Ovary (tissue), 7 donors: ENCODE measurements at regions not wholly inside any gene's neighbourhood (a gene's known extent, or its start where the extent isn't known, plus 50 kb on each side); places are given as distances from the start of the nearest gene placed in this dataset. TPM values are rescaled to one million over a fixed set of nuclear protein-coding genes. Genes with fewer than 3 reads are reported as not detected.
"Not testable (repeated sequence)": the region's sequence is repeated elsewhere in the genome, so short reads cannot be mapped to it uniquely, and the experiment has no call there.

Experiments used
- DNase-seq, 5 donors: peaks; one replicate each; pipeline ENCODE4 v3.0.0-alpha.2; 2019 to 2020
- H3K27ac ChIP-seq, 2 donors: fragments of 200-600 bp; one replicate each; pipeline versions ENCODE4 v1.5.1 to v1.8.0; 2019 to 2022
- H3K27me3 ChIP-seq: fragments of 200-600 bp; one replicate; pipeline ENCODE4 v1.8.0; 2022
- H3K36me3 ChIP-seq: fragments of 200-600 bp; sonication (generic); one replicate; pipeline ENCODE4 v1.5.1; 2019
- H3K4me1 ChIP-seq: one replicate; pipeline ENCODE4 v1.8.1; 2013; ENCODE audit warnings: mild to moderate bottlenecking, moderate library complexity; ENCODE audit not compliant: insufficient read depth
- H3K4me3 ChIP-seq: fragments of 200-600 bp; sonication (generic); one replicate; pipeline ENCODE4 v1.5.1; 2017
- H3K9me3 ChIP-seq, 2 donors: fragments of 200-600 bp in 1 of 2; sonication (generic) in 1 of 2; one replicate each; pipeline versions ENCODE4 v1.5.1 to v1.8.1; 2013 to 2019; ENCODE audit warnings: mild to moderate bottlenecking in 1 of 2, moderate library complexity in 1 of 2
- WGBS, 3 donors: extraction: QIAGEN DNeasy Blood & Tissue Kit in 1 of 3; methylation state at CpG; one replicate each; pipeline versions ENCODE4 v1.1.5 to v1.1.7; 2013 to 2017; 5-methylcytosine and 5-hydroxymethylcytosine counted together
- intact Hi-C, 4 donors: fragments of 100-400 bp; cut with DNase I; formaldehyde crosslinking; loops; one replicate each; pipeline versions ENCODE4 v1.11.0 to v1.15.1; 2022 to 2023
- small RNA-seq: library from RNA; depleted of rRNA; stranded (forward); fragments of <200 nt; gene quantifications from one replicate; pipeline ENCODE3, GENCODE V24; 2016
- donor health status: DM: no; HTN: no; CAD: no; lungs with moderate emphysema.
- donor health status: DM: no; HTN: no; CAD: no.
- donor health status: Bipolar disorder and iron deficiency.
- donor health status: DM: no; HTN: no; CAD: no.
- donor health status: DM: yes; HTN: yes; CAD: no.

DNA sequence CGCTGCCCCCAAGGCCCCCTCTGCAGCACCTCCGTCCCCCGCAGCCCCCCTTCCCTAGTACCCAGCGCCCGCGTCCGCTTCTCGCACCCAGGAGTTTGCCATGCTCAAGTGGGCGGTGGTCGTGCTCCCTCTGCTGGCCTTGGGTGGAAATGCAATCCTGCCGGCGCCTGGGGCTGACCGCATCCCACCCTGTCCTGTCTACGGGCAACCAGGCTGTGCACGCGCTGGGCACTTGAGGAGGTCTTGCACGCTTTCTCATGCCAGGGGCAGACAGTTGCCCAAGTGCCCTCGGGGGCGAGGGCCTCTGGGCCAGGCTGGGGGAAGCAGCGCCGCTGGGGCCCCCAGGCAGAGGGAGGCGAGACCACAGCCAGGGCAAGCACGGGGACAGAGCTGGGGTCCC is 1450.7 kb upstream of the TPTE start:
- H3K9me3 ChIP-seq, H3K36me3 ChIP-seq, H3K4me3 ChIP-seq, H3K4me1 ChIP-seq, DNase-seq, H3K27ac ChIP-seq, intact Hi-C loops, H3K27me3 ChIP-seq: not testable (repeated sequence)
- 10 to 44% methylated on average over 2 to 7 of the region's 23 CpGs; no CpG with 5 or more reads in 1 of the 3 donors for WGBS, 3 donors

DNA sequence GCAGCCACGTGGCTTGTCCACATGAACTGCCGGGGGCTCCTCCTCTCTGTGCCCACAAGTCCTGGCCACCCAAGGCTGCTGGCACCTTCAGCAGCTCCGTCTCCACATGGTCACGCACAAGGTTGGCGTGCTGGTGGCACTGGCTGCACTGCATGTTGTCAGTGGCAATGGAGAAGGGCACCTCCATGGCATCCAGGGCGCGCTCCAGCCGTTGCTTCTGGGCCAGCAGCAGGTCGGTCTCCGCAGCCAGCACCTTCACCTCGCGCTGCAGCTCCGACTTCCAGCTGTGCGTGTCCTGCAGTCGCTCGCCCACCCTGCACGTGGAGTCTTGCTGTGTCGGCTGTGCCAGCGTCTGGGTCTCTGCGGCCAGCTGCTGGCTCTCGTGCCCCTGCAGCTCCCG is 1448.4 kb upstream of the TPTE start:
- H3K9me3 ChIP-seq, H3K4me1 ChIP-seq, H3K27me3 ChIP-seq, DNase-seq, H3K27ac ChIP-seq, H3K4me3 ChIP-seq, H3K36me3 ChIP-seq, intact Hi-C loops: not testable (repeated sequence)
- WGBS, 3 donors, result 76 to 81% (median 79%) methylated on average over 10 to 18 of the region's 22 CpGs

DNA sequence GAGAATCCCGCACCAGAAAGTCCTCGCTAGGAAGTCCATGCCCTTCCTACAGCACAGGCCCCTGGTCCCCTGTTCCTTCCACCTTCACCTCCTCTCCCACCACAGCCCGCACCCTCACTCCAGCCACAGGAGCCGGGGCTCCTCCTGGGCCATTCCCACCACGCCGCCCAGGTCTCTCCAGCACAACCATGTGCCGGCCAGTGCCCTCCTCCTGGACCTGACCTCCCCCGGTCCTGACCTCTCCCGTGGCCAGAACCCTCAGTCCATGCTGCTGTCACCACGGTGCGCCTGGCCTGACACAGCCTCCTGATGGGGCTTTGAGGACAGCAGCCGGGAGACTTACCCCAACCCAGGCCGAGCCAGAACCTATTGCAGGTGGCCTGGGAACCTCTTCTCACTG is 1446.6 kb upstream of the TPTE start:
- WGBS, 3 donors, result 60 to 91% methylated on average over 1 to 12 of the region's 13 CpGs; no CpG with 5 or more reads in 1 of the 3 donors
- DNase-seq, intact Hi-C loops, H3K27me3 ChIP-seq, H3K36me3 ChIP-seq, H3K4me3 ChIP-seq, H3K9me3 ChIP-seq, H3K4me1 ChIP-seq, H3K27ac ChIP-seq: not testable (repeated sequence)

DNA sequence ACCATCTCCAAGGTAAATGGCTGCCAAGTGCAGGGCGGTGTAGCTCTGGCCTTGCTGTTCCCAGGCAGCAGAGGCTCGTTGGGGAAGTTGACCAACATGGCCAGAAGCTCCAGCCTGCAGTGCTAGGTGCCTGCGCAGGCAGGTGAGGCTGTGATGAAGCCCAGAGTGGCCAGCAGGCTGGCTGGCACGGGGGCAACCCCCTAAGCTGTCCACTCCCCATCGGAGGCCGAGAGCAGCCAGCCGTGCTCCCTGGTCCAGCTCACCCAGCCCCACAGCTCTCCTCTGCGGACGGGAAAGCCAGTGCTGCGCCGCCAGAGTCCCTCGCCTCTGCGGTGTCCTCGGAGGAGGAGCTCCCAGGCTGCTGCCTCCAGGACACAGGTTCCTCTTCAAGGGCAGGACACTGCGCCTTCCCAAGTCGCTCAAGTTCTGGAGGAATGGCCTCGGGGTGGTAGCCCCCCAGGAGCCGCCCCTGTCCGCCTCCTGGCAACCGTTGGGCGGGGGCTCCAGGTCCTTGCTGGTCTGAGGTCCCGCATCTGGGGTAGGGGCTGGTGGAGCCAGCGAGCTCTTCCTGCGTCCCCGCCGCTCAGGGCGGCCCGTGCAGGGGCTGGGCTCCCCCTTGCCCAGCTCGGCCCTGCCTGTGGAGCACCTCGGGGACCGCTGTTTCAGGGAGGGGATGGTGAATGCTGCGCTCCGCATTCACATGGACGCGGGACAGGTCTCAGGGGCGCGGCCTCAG is 1438.1 kb upstream of the TPTE start:
- H3K9me3 ChIP-seq, H3K36me3 ChIP-seq, H3K27ac ChIP-seq, H3K27me3 ChIP-seq, H3K4me1 ChIP-seq, DNase-seq, H3K4me3 ChIP-seq, intact Hi-C loops: not testable (repeated sequence)
- 40 to 75% (median 67%) methylated on average over 1 to 12 of the region's 37 CpGs for WGBS, 3 donors

DNA sequence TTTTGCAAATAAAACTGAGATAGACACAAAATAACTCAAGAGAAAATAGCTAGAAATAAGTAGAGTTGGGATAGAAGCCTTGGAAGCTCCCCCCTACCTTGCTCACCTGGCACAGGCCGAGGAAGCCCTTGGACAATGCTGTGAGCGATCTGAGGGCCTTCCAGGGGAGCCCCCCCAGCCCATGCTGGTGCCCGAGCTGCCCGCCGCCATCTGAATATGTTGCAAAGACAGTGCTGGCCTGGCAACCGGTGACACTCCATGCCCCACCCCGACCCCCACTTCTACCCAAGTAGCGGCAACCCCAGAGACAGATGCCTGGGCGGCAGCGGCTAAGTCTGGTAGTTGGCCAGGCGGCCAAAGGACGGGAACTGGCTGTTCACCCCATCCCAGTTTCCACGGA is 1435.1 kb upstream of the TPTE start:
- H3K27me3 ChIP-seq, H3K9me3 ChIP-seq, H3K4me1 ChIP-seq, H3K27ac ChIP-seq, intact Hi-C loops, H3K4me3 ChIP-seq, DNase-seq, H3K36me3 ChIP-seq: not testable (repeated sequence)
- 80 to 91% (median 91%) methylated on average over 5 to 11 of the region's 13 CpGs for WGBS, 3 donors

DNA sequence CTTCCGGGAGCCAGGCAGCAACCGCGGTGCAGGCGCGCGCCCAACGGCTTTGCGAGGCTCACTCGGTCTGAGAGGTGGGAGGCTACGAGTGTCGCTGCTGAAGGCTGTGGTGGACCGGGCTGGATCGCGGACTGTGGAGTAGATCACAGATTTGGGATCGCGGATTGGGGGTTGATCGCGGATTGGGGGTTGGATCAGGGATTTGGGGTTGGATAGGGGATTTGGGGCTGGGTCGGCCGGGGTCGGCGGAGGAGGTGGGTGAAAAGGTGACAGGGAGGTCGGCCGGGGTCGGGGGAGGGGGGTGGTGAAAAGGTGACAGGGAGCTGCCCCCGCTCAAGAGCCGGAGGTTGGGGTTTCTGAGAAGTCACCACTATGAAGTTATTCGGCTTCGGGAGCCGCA is 1433.6 kb upstream of the TPTE start:
- H3K4me3 ChIP-seq, intact Hi-C loops, H3K9me3 ChIP-seq, H3K4me1 ChIP-seq, H3K27ac ChIP-seq, H3K27me3 ChIP-seq, H3K36me3 ChIP-seq: not testable (repeated sequence)
- 80 to 88% (median 83%) methylated on average over 19 to 21 of the region's 30 CpGs for WGBS, 3 donors
- DNase-seq, result peak in 1 of 5 donors; percentile 19

DNA sequence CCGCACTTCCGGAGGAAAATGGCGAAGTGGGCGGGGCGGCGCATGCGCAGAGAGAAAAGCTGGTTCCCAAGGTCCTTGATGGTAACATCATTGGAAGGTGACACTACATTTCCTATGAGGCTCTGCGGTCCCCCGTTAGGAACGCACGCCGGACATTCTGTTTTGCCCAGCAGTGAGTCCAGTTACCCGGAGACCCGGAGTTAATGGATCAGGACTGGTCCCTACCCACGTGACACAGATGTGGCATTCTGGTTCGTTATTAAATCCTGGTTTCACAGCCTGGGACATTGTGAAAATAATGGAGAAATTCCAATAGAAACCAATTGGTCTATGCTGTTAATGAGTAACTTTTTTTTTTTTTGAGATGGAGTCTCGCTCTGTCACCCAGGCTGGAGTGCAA is 1391.6 kb upstream of the TPTE start:
- H3K27ac ChIP-seq, H3K27me3 ChIP-seq, H3K36me3 ChIP-seq, H3K4me3 ChIP-seq, intact Hi-C loops, H3K9me3 ChIP-seq, H3K4me1 ChIP-seq: not testable (repeated sequence)
- DNase-seq, result peak in 1 of 5 donors; percentile 17
- WGBS, 3 donors, result no CpG with 5 or more reads among the region's 17 CpGs

DNA sequence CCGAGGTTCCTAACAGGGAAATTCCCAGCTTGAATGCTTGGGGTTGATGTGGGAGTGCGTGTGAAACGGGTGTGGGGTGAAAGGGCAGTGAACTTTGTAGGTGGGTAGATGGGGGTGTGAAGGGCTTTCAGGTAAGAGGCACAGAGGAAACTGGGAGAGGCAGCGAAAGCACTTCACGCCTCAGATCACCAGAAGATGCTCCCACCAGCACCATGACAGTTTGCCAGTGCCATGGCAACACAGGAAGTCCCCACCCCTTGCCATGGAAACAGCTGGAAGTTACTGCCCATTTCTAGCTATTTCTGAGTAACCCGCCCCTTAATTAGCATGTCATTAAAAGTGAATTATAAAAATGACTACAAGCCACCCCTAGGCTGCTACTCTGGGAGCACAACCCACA is 1390.6 kb upstream of the TPTE start:
- H3K36me3 ChIP-seq, H3K27ac ChIP-seq, DNase-seq, H3K4me1 ChIP-seq, H3K4me3 ChIP-seq, intact Hi-C loops, H3K9me3 ChIP-seq, H3K27me3 ChIP-seq: not testable (repeated sequence)
- WGBS, 3 donors, result 52 to 74% (median 65%) methylated on average over 3 to 5 of the region's 6 CpGs

Small RNA genes in the stretch of these regions (small RNA-seq; reads per million reads assigned to genes)
- gene CR392039.1, result not detected
